GM12878 (cell line): ENCODE measurements at regions not wholly inside any gene's neighbourhood (a gene's known extent, or its start where the extent isn't known, plus 50 kb on each side); places are given as distances from the start of the nearest gene placed in this dataset.

Experiments used
- BHLHE40 ChIP-seq, 2 experiments: fragments of 450-650 bp in 1 of 2; IDR thresholded peaks; 2 replicates each; pipeline ENCODE4 v1.6.1; 2011 to 2017; ENCODE audit warnings: low read depth in 2 of 2, borderline replicate concordance in 1 of 2, improper control_type of control experiment in 1 of 2, low read length in 1 of 2, mild to moderate bottlenecking in 1 of 2
- BMI1 ChIP-seq: fragments of 450-650 bp; IDR thresholded peaks from 2 replicates; pipeline ENCODE4 v1.6.1; 2016; ENCODE audit warnings: mild to moderate bottlenecking, moderate library complexity, borderline replicate concordance
- CBFB ChIP-seq: IDR thresholded peaks from 2 replicates; pipeline ENCODE4 v1.6.1; 2016; ENCODE audit warnings: antibody characterized with exemption, low read depth
- CHD4 ChIP-seq: fragments of 200-600 bp; sonication (generic); IDR thresholded peaks from 2 replicates; pipeline ENCODE4 v1.6.1; 2016; ENCODE audit warnings: mild to moderate bottlenecking
- CREM ChIP-seq: IDR thresholded peaks from 2 replicates; pipeline ENCODE4 v1.6.1; 2014; ENCODE audit warnings: antibody characterized with exemption, low read depth
- EGR1 ChIP-seq, 2 experiments: IDR thresholded peaks; 1 replicate in 1 of 2; 2 replicates in 1 of 2; pipeline ENCODE4 v1.6.1; 2011 to 2012; ENCODE audit warnings: low read depth in 2 of 2, low read length in 2 of 2, borderline replicate concordance in 1 of 2, mild to moderate bottlenecking in 1 of 2, moderate library complexity in 1 of 2
- ETV6 ChIP-seq, 2 experiments: fragments of 450-650 bp in 1 of 2; IDR thresholded peaks in 1 of 2; conservative IDR thresholded peaks in 1 of 2; 2 replicates each; pipeline ENCODE4 v1.6.1; 2014; ENCODE audit warnings: antibody characterized with exemption in 1 of 2, borderline replicate concordance in 1 of 2, low read depth in 1 of 2, mild to moderate bottlenecking in 1 of 2, moderate library complexity in 1 of 2
- FOXK2 ChIP-seq: fragments of 450-650 bp; IDR thresholded peaks from 2 replicates; pipeline ENCODE4 v1.6.1; 2017; ENCODE audit warnings: mild to moderate bottlenecking, moderate library complexity
- GATAD2B ChIP-seq: fragments of 450-650 bp; conservative IDR thresholded peaks from 2 replicates; pipeline ENCODE4 v1.6.1; 2017; ENCODE audit warnings: low read depth, mild to moderate bottlenecking, moderate library complexity
- HDAC2 ChIP-seq: fragments of 200-600 bp; sonication (generic); IDR thresholded peaks from 2 replicates; pipeline ENCODE4 v1.6.1; 2017
- HDAC6 ChIP-seq: fragments of 200-600 bp; sonication (generic); IDR thresholded peaks from one replicate; pipeline ENCODE4 v1.8.0; 2017; ENCODE audit warnings: antibody characterized with exemption; ENCODE audit not compliant: unreplicated experiment
- HSF1 ChIP-seq: fragments of 150-350 bp; IDR thresholded peaks from 2 replicates; pipeline ENCODE4 v1.6.1; 2014; ENCODE audit warnings: mild to moderate bottlenecking, low read depth, low read length
- IRF4 ChIP-seq: IDR thresholded peaks from 2 replicates; pipeline ENCODE4 v1.6.1; 2011; ENCODE audit warnings: low read depth, low read length
- IRF5 ChIP-seq: fragments of 450-650 bp; IDR thresholded peaks from 2 replicates; pipeline ENCODE4 v1.6.1; 2017; ENCODE audit warnings: borderline replicate concordance
- JUND ChIP-seq: IDR thresholded peaks from 2 replicates; pipeline ENCODE4 v1.6.1; 2012; ENCODE audit warnings: low read depth, mild to moderate bottlenecking, low read length, improper control_type of control experiment, moderate library complexity
- MTA2 ChIP-seq: fragments of 450-650 bp; IDR thresholded peaks from 2 replicates; pipeline ENCODE4 v1.6.1; 2016; ENCODE audit warnings: low read depth, mild to moderate bottlenecking, moderate library complexity
- NFXL1 ChIP-seq: fragments of 450-650 bp; IDR thresholded peaks from 2 replicates; pipeline ENCODE4 v1.6.1; 2017; ENCODE audit warnings: antibody characterized with exemption, mild to moderate bottlenecking, borderline replicate concordance
- NR2C1 ChIP-seq: fragments of 450-650 bp; IDR thresholded peaks from 2 replicates; pipeline ENCODE4 v1.6.1; 2017; ENCODE audit warnings: antibody characterized with exemption, mild to moderate bottlenecking, moderate library complexity
- POLR2AphosphoS5 ChIP-seq: IDR thresholded peaks from 2 replicates; pipeline ENCODE4 v1.6.1; 2011; ENCODE audit warnings: mild to moderate bottlenecking, low read length, inconsistent platforms
- RBBP5 ChIP-seq: fragments of 200-600 bp; sonication (generic); conservative IDR thresholded peaks from 2 replicates; pipeline ENCODE4 v1.6.1; 2016
- RUNX3 ChIP-seq: IDR thresholded peaks from 2 replicates; pipeline ENCODE4 v1.6.1; 2012; ENCODE audit warnings: low read length, inconsistent platforms
- SKIL ChIP-seq: fragments of 450-650 bp; IDR thresholded peaks from 2 replicates; pipeline ENCODE4 v1.6.1; 2017; ENCODE audit warnings: mild to moderate bottlenecking, low read depth, inconsistent platforms; ENCODE audit not compliant: poor library complexity, severe bottlenecking
- SMARCA5 ChIP-seq: fragments of 450-650 bp; IDR thresholded peaks from 2 replicates; pipeline ENCODE4 v1.6.1; 2017; ENCODE audit warnings: mild to moderate bottlenecking
- SREBF1 ChIP-seq: IDR thresholded peaks from 2 replicates; pipeline ENCODE4 v1.6.1; 2012; ENCODE audit warnings: mild to moderate bottlenecking, low read length
- SRF ChIP-seq, 2 experiments: IDR thresholded peaks; 2 replicates each; pipeline ENCODE4 v1.6.1; 2011; ENCODE audit warnings: low read depth in 2 of 2, low read length in 2 of 2, mild to moderate bottlenecking in 1 of 2, moderate library complexity in 1 of 2
- TARDBP ChIP-seq: IDR thresholded peaks from 2 replicates; pipeline ENCODE4 v1.6.1; 2016; ENCODE audit warnings: borderline replicate concordance
- TBL1XR1 ChIP-seq: IDR thresholded peaks from 2 replicates; pipeline ENCODE4 v1.6.1; 2012; ENCODE audit warnings: low read depth, low read length, improper control_type of control experiment
- TCF7 ChIP-seq: IDR thresholded peaks from 2 replicates; pipeline ENCODE4 v1.6.1; 2014; ENCODE audit warnings: antibody characterized with exemption, borderline replicate concordance
- ZNF622 ChIP-seq: fragments of 450-650 bp; IDR thresholded peaks from 2 replicates; pipeline ENCODE4 v1.6.1; 2017; ENCODE audit warnings: mild to moderate bottlenecking, inconsistent platforms

- peak; percentile 69 for TF ChIP-seq TBL1XR1
- no peak for TF ChIP-seq NFXL1
- no peak for TF ChIP-seq HDAC6
- no peak for TF ChIP-seq HSF1
- no peak for TF ChIP-seq TCF7
- TF ChIP-seq IRF5: peak; percentile 60; the same call in 1 of the 2 replicates
- TF ChIP-seq EGR1 (IDR thresholded peaks at IDR 0.05; ENCODE audit: borderline replicate concordance in 1 of 2, low read depth in 2 of 2, low read length in 2 of 2): peak in 1 of 2 experiments; percentile 21; a peak in 1 of 3 replicates
- TF ChIP-seq RUNX3: peak; percentile 95
- no peak for TF ChIP-seq SREBF1
- peak; percentile 55; the same call in 1 of the 2 replicates for TF ChIP-seq CREM
- TF ChIP-seq JUND: no peak
- TF ChIP-seq POLR2AphosphoS5: no peak
- TF ChIP-seq CHD4: no peak
- 0 out of 2 replicates have a peak, but pooled peaks have one; percentile 28 for TF ChIP-seq MTA2
- 0 out of 2 replicates have a peak, but pooled peaks have one; percentile 47 for TF ChIP-seq GATAD2B
- no peak for TF ChIP-seq ETV6 (conservative IDR thresholded peaks at IDR 0.05 in 1 of 2, IDR thresholded peaks at IDR 0.05 in 1 of 2; ENCODE audit: borderline replicate concordance in 1 of 2, low read depth in 1 of 2)
- TF ChIP-seq ZNF622: no peak
- TF ChIP-seq SMARCA5: no peak
- no peak for TF ChIP-seq FOXK2
- TF ChIP-seq NR2C1: no peak
- peak; percentile 66 for TF ChIP-seq CBFB
- no peak for TF ChIP-seq BMI1
- TF ChIP-seq BHLHE40 (IDR thresholded peaks at IDR 0.05; ENCODE audit: borderline replicate concordance in 1 of 2, low read depth in 2 of 2, low read length in 1 of 2): peak; percentile 35 to 72; a peak in 1 of 4 replicates
- TF ChIP-seq SKIL: peak; percentile 33
- TF ChIP-seq HDAC2: no peak; the same call in 1 of the 2 replicates
- 0 out of 2 replicates have a peak, but pooled peaks have one; percentile 23 for TF ChIP-seq IRF4
- TF ChIP-seq TARDBP: no peak
- no peak for TF ChIP-seq RBBP5
- TF ChIP-seq SRF (IDR thresholded peaks at IDR 0.05; ENCODE audit: low read depth in 2 of 2, low read length in 2 of 2): 0 out of 4 replicates have a peak, but pooled peaks of 1 of the 2 experiments have one; percentile 32
Observed at GRCh38 chr3:194070634-194071409, 65.1 kb upstream of the HES1 start (continued).
